ENCODE measurements at regions not wholly inside any gene's neighbourhood (a gene's known extent, or its start where the extent isn't known, plus 50 kb on each side); places are given as distances from the start of the nearest gene placed in this dataset.

DNA sequence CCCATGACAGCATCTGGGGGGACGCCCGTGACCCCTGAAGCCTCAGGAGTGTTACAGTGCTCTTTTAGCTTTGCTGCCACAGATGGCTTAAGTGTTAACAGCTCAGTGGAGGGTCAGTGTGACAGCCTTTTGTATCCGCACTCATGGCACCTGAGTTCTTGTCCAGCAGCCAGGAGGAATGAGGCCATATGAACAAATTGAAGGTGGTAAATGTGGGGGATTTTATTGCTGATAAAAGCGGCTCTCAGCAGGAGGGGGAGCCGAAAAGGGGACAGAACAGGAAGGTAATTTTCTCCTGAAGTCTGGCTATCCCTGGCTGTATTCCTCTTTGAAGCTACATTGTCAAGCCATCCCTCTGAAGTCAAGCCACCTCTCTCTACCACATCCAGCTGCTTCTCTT lies 441.0 kb downstream of the RAPGEF2 start:
- TF ChIP-seq POLR2A (IDR thresholded peaks at IDR 0.05) (no peak), EP300 (IDR thresholded peaks at IDR 0.05) (no peak), CTCF (IDR thresholded peaks at IDR 0.05) (no peak), POLR2AphosphoS5 (IDR thresholded peaks at IDR 0.05) (no peak)
- intact Hi-C loops (cut with DNase I): no loop called here
- H3K4me1 ChIP-seq: no peaks in the 10 kb centered on the region
- H3K36me3 ChIP-seq: no peaks in the 10 kb centered on the region
- no peak overlapping the region for H3K4me3 ChIP-seq
- no peaks in the 10 kb centered on the region for H3K9me3 ChIP-seq
- 71 to 81% methylated on average over 5 of the region's 5 CpGs for WGBS, 2 donors
- H3K27ac ChIP-seq: no peak overlapping the region
- no peaks in the 10 kb centered on the region for H3K27me3 ChIP-seq
- no peak for DNase-seq

DNA sequence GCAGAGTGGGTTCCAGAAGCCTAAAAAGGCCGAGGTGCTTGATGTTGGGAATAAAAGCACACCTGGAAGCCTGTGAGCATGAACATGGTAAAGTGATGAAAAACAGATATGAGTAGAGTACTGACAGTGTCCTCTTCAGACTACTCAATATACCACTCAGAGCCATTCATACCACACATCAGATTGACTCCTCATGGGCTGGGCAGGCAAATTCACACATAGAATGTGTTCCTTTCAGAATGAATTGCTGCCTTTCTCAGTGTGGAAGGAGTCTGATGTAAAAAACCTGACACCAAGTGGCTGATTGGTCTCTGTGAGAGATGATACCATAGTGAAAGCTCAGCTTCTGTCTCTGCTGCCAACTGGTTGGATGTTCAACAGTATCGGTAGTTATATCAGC lies 442.7 kb downstream of the RAPGEF2 start:
- no peaks in the 10 kb centered on the region for H3K9me3 ChIP-seq
- no peak for DNase-seq
- intact Hi-C loops (cut with DNase I): no loop called here
- no peak overlapping the region for H3K27ac ChIP-seq
- H3K27me3 ChIP-seq: no peaks in the 10 kb centered on the region
- 91 to 93% methylated on average over 2 of the region's 2 CpGs for WGBS, 2 donors
- TF ChIP-seq EP300 (IDR thresholded peaks at IDR 0.05) (no peak), CTCF (IDR thresholded peaks at IDR 0.05) (no peak), POLR2AphosphoS5 (IDR thresholded peaks at IDR 0.05) (no peak)
- H3K36me3 ChIP-seq: no peaks in the 10 kb centered on the region
- no peaks in the 10 kb centered on the region for H3K4me1 ChIP-seq
- H3K4me3 ChIP-seq: no peak overlapping the region

- Histone ChIP-seq H3K27ac (no peak overlapping the region), H3K36me3 (no peaks in the 10 kb centered on the region), H3K4me1 (no peaks in the 10 kb centered on the region), H3K4me3 (no peak overlapping the region), H3K9me3 (no peaks in the 10 kb centered on the region), H3K27me3 (no peaks in the 10 kb centered on the region)
- intact Hi-C loops (cut with DNase I): no loop called here
- DNase-seq: no peak
- no peak for TF ChIP-seq EP300 (IDR thresholded peaks at IDR 0.05)
- TF ChIP-seq CTCF (IDR thresholded peaks at IDR 0.05): no peak
- no peak for TF ChIP-seq POLR2A (IDR thresholded peaks at IDR 0.05)
- no peak for TF ChIP-seq POLR2AphosphoS5 (IDR thresholded peaks at IDR 0.05)
- 97 to 98% methylated on average over 1 of the region's 1 CpG for WGBS, 2 donors
Measured at GRCh38 chr4:159547645-159548308, 444.9 kb downstream of the RAPGEF2 start.

DNA sequence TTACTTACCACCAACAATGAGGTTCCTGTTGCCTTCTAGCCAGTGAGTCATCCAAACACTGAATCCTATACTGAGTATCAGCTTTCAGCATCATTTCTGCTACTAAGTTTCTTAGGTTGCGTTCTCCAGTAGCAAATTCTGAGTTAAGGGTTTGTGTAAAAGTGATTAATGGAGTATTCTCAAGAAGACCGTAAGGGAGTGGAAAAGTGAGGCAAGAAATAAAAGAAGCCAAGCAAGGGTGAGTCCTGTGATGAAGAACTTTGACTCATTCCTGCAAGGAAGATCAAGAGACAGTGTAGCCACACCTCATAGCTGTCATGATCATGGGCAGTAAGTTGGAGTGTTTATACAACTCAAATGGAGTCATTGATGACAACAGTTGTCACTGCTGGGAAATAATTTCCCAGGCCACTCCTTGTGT lies 446.2 kb downstream of the RAPGEF2 start:
- no peak for TF ChIP-seq POLR2AphosphoS5 (IDR thresholded peaks at IDR 0.05)
- TF ChIP-seq EP300 (IDR thresholded peaks at IDR 0.05): no peak
- no peak for TF ChIP-seq CTCF (IDR thresholded peaks at IDR 0.05)
- TF ChIP-seq POLR2A (IDR thresholded peaks at IDR 0.05): no peak
- Histone ChIP-seq H3K27me3 (no peaks in the 10 kb centered on the region), H3K4me3 (no peak overlapping the region), H3K9me3 (no peaks in the 10 kb centered on the region), H3K27ac (no peak overlapping the region), H3K4me1 (no peaks in the 10 kb centered on the region), H3K36me3 (no peaks in the 10 kb centered on the region)
- 95 to 96% methylated on average over 2 of the region's 2 CpGs for WGBS, 2 donors
- intact Hi-C loops (cut with DNase I): no loop called here
- DNase-seq: no peak

DNA sequence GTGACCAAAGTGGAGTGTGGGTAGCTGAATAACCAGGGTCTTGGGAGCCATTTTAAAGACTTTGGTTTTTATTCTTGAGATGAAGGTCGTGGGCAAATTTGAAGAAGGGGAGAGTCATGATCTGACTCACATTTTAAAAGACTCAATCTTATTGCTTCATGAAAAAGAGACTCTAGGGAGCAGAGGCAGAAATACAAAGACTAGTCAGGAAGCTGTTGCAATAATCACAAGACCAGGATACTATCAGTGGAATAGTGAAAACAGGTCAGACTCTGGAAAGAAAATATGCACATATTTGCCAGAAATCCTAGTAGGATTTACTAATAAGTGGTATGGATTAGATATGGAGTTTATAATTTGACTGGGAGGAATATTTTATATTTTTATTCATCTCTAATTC lies 448.4 kb downstream of the RAPGEF2 start:
- no peaks in the 10 kb centered on the region for H3K4me1 ChIP-seq
- no peak overlapping the region for H3K4me3 ChIP-seq
- H3K27me3 ChIP-seq: no peaks in the 10 kb centered on the region
- no peak overlapping the region for H3K27ac ChIP-seq
- no peaks in the 10 kb centered on the region for H3K9me3 ChIP-seq
- TF ChIP-seq CTCF (IDR thresholded peaks at IDR 0.05): no peak
- no peak for TF ChIP-seq POLR2A (IDR thresholded peaks at IDR 0.05)
- TF ChIP-seq POLR2AphosphoS5 (IDR thresholded peaks at IDR 0.05): no peak
- no peak for TF ChIP-seq EP300 (IDR thresholded peaks at IDR 0.05)
- no peak for DNase-seq
- intact Hi-C loops (cut with DNase I): no loop called here
- no peaks in the 10 kb centered on the region for H3K36me3 ChIP-seq
- WGBS, 2 donors: 0 to 72% methylated on average over 1 of the region's 1 CpG

All from sigmoid colon (tissue), 6 donors.